Central memory CD4-positive, alpha-beta T cell (primary cell): ENCODE measurements at regions not wholly inside any gene's neighbourhood (a gene's known extent, or its start where the extent isn't known, plus 50 kb on each side); places are given as distances from the start of the nearest gene placed in this dataset.

Experiments used
- DNase-seq: peaks from one replicate; pipeline ENCODE4 v3.0.0; 2022

- DNase-seq, result no peak
These were observed 180.9 kb downstream of the SUCNR1 start for GRCh38 chr3:152054315-152054714.

- DNase-seq, result no peak
These were observed 182.6 kb downstream of the SUCNR1 start for GRCh38 chr3:152056073-152056472.

- DNase-seq, result no peak
These were observed 183.0 kb downstream of the SUCNR1 start for GRCh38 chr3:152056481-152056880.

GRCh38 chr3:152056987-152057386 lies 183.5 kb downstream of the SUCNR1 start:
- no peak for DNase-seq

GRCh38 chr3:152058856-152059255 lies 185.4 kb downstream of the SUCNR1 start:
- no peak for DNase-seq

- no peak for DNase-seq
These were observed 187.3 kb downstream of the SUCNR1 start for GRCh38 chr3:152060701-152061100.

GRCh38 chr3:152061296-152061695 lies 187.9 kb downstream of the SUCNR1 start:
- DNase-seq, result no peak

- no peak for DNase-seq
These were observed 196.4 kb downstream of the SUCNR1 start for GRCh38 chr3:152069871-152070270.

- DNase-seq, result no peak
These were observed 197.4 kb upstream of the MBNL1 start for GRCh38 chr3:152071315-152071714.

- DNase-seq, result peak; percentile 23
These were observed 196.8 kb upstream of the MBNL1 start for GRCh38 chr3:152071924-152072323.

GRCh38 chr3:152073267-152073666 lies 195.5 kb upstream of the MBNL1 start:
- DNase-seq, result no peak

- no peak for DNase-seq
These were observed 192.6 kb upstream of the MBNL1 start for GRCh38 chr3:152076148-152076547.

- DNase-seq, result no peak
These were observed 188.7 kb upstream of the MBNL1 start for GRCh38 chr3:152079980-152080379.

- DNase-seq, result no peak
These were observed 185.6 kb upstream of the MBNL1 start for GRCh38 chr3:152083135-152083534.

GRCh38 chr3:152084441-152085158 lies 184.1 kb upstream of the MBNL1 start:
- DNase-seq, result no peak

GRCh38 chr3:152087153-152087552 lies 181.6 kb upstream of the MBNL1 start:
- DNase-seq, result no peak

- DNase-seq, result no peak
These were observed 179.2 kb upstream of the MBNL1 start for GRCh38 chr3:152089528-152089927.

GRCh38 chr3:152091725-152092124 lies 177.0 kb upstream of the MBNL1 start:
- DNase-seq, result no peak

GRCh38 chr3:152093901-152094300 lies 174.8 kb upstream of the MBNL1 start:
- DNase-seq, result no peak

- no peak for DNase-seq
These were observed 174.3 kb upstream of the MBNL1 start for GRCh38 chr3:152094406-152094805.

- DNase-seq, result no peak
These were observed 173.3 kb upstream of the MBNL1 start for GRCh38 chr3:152095472-152095871.

- DNase-seq, result no peak
These were observed 172.3 kb upstream of the MBNL1 start for GRCh38 chr3:152096280-152096906.

GRCh38 chr3:152097120-152097519 lies 171.6 kb upstream of the MBNL1 start:
- no peak for DNase-seq

GRCh38 chr3:152097770-152098169 lies 171.0 kb upstream of the MBNL1 start:
- DNase-seq, result no peak
